ENCODE measurements at regions not wholly inside any gene's neighbourhood (a gene's known extent, or its start where the extent isn't known, plus 50 kb on each side); places are given as distances from the start of the nearest gene placed in this dataset.

DNA sequence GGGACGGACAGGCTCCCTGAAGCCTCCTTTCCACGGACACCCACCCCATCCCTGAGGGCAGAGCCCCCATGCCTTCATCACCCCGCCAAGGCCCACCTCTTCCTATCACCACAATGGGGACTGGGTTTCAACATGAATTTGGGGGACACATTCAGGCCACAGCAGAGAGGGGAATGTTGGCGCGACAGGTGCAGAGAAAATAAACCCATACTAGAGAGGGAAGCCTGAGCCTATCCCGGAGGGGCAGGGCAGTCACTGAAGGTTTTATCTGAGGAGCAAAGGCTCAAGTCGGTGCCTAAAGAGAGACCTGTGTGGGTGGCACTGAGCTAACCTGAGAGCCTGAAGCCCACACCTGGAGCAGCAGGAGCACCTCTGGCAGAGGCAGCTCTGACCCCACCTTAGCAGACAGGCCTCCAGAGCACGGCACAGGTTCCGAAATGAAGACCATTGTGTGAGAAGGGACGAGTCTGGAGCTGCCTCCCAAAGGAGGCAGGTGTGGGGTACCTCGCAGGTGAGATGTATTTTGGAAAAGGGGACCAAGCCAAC lies 180.6 kb upstream of the PDE10A start:
- TF ChIP-seq, protein P1, sequence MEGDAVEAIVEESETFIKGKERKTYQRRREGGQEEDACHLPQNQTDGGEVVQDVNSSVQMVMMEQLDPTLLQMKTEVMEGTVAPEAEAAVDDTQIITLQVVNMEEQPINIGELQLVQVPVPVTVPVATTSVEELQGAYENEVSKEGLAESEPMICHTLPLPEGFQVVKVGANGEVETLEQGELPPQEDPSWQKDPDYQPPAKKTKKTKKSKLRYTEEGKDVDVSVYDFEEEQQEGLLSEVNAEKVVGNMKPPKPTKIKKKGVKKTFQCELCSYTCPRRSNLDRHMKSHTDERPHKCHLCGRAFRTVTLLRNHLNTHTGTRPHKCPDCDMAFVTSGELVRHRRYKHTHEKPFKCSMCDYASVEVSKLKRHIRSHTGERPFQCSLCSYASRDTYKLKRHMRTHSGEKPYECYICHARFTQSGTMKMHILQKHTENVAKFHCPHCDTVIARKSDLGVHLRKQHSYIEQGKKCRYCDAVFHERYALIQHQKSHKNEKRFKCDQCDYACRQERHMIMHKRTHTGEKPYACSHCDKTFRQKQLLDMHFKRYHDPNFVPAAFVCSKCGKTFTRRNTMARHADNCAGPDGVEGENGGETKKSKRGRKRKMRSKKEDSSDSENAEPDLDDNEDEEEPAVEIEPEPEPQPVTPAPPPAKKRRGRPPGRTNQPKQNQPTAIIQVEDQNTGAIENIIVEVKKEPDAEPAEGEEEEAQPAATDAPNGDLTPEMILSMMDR (IDR thresholded peaks at IDR 0.05; ENCODE audit: extremely low read depth in 1 of 2, insufficient read depth in 1 of 2, low read depth in 1 of 2, low read length in 2 of 2), result no peak
- TF ChIP-seq GATA2 (IDR thresholded peaks at IDR 0.05; ENCODE audit: insufficient read depth, insufficient read length, low read depth, low read length), result no peak

All from endothelial cell of umbilical vein (primary cell).